ENCODE measurements at regions not wholly inside any gene's neighbourhood (a gene's known extent, or its start where the extent isn't known, plus 50 kb on each side); places are given as distances from the start of the nearest gene placed in this dataset.
"Not testable (repeated sequence)": the region's sequence is repeated elsewhere in the genome, so short reads cannot be mapped to it uniquely, and the experiment has no call there.

- no peaks in the 10 kb centered on the region for H3K36me3 ChIP-seq (replicated peaks)
- no peak for DNase-seq
- H3K27me3 ChIP-seq (replicated peaks): no peaks in the 10 kb centered on the region
- no peak overlapping the region for H3K27ac ChIP-seq
- H3K4me3 ChIP-seq (ENCODE audit: low read depth, low read length): no peak overlapping the region
- in situ Hi-C loops (cut with HindIII; ENCODE audit: low pct_ligation_motif_present, low sequenced_read_pairs): no loop called here
- no peak for TF ChIP-seq CTCF (IDR thresholded peaks at IDR 0.05; ENCODE audit: low read depth, low read length, missing control alignments)
Observed at GRCh38 chr4:127251423-127251822, 381.3 kb upstream of the INTU start.

GRCh38 chr4:127256500-127256899, 376.3 kb upstream of the INTU start:
- Histone ChIP-seq H3K27me3 (replicated peaks) (no peaks in the 10 kb centered on the region), H3K4me3 (ENCODE audit: low read depth, low read length) (no peak overlapping the region), H3K27ac (no peak overlapping the region), H3K36me3 (replicated peaks) (no peaks in the 10 kb centered on the region)
- DNase-seq: no peak
- TF ChIP-seq CTCF (IDR thresholded peaks at IDR 0.05; ENCODE audit: low read depth, low read length, missing control alignments): no peak
- in situ Hi-C loops (cut with HindIII; ENCODE audit: low pct_ligation_motif_present, low sequenced_read_pairs): no loop called here

GRCh38 chr4:127261476-127261875, 371.3 kb upstream of the INTU start:
- no peak for TF ChIP-seq CTCF (IDR thresholded peaks at IDR 0.05; ENCODE audit: low read depth, low read length, missing control alignments)
- no peak overlapping the region for H3K27ac ChIP-seq

GRCh38 chr4:127268367-127268766, 364.4 kb upstream of the INTU start:
- no peak for TF ChIP-seq CTCF (IDR thresholded peaks at IDR 0.05; ENCODE audit: low read depth, low read length, missing control alignments)
- Histone ChIP-seq H3K4me3 (ENCODE audit: low read depth, low read length) (no peak overlapping the region), H3K27ac (no peak overlapping the region), H3K36me3 (replicated peaks) (no peaks in the 10 kb centered on the region), H3K27me3 (replicated peaks) (no peaks in the 10 kb centered on the region)
- in situ Hi-C loops (cut with HindIII; ENCODE audit: low pct_ligation_motif_present, low sequenced_read_pairs): no loop called here
- DNase-seq: no peak

More at GRCh38 chr4:127261476-127261875, 371.3 kb upstream of the INTU start:
- no peak overlapping the region for H3K4me3 ChIP-seq (ENCODE audit: low read depth, low read length)
- no peak for DNase-seq
- no peaks in the 10 kb centered on the region for H3K27me3 ChIP-seq (replicated peaks)
- no peaks in the 10 kb centered on the region for H3K36me3 ChIP-seq (replicated peaks)
- in situ Hi-C loops (cut with HindIII; ENCODE audit: low pct_ligation_motif_present, low sequenced_read_pairs): no loop called here

- H3K4me3 ChIP-seq (ENCODE audit: low read depth, low read length); H3K27ac ChIP-seq; H3K36me3 ChIP-seq (replicated peaks); DNase-seq; H3K27me3 ChIP-seq (replicated peaks); in situ Hi-C loops (cut with HindIII; ENCODE audit: low pct_ligation_motif_present, low sequenced_read_pairs): not testable (repeated sequence)
Observed at GRCh38 chr4:127277023-127277422, 355.7 kb upstream of the INTU start.

GRCh38 chr4:127284236-127284635, 348.5 kb upstream of the INTU start:
- in situ Hi-C loops (cut with HindIII; ENCODE audit: low pct_ligation_motif_present, low sequenced_read_pairs): no loop called here
- DNase-seq: no peak
- Histone ChIP-seq H3K36me3 (replicated peaks) (no peaks in the 10 kb centered on the region), H3K27me3 (replicated peaks) (no peaks in the 10 kb centered on the region), H3K27ac (no peak overlapping the region), H3K4me3 (ENCODE audit: low read depth, low read length) (no peak overlapping the region)
- no peak for TF ChIP-seq CTCF (IDR thresholded peaks at IDR 0.05; ENCODE audit: low read depth, low read length, missing control alignments)
